Endothelial cell of umbilical vein (primary cell): ENCODE measurements at regions not wholly inside any gene's neighbourhood (a gene's known extent, or its start where the extent isn't known, plus 50 kb on each side); places are given as distances from the start of the nearest gene placed in this dataset.

ENCODE experiments used
- BruUV-seq: library from RNA; stranded (reverse); fragments of 400-500 nt; replicated peaks from 2 replicates; lab custom pipeline; 2021; lab: Mats Ljungman, UMichigan
- CTCF ChIA-PET: fragments of 300-600, 350-600 bp; sonication (Branson Sonifier 250); formaldehyde crosslinking; loops from one replicate; lab custom pipeline; 2021; ENCODE audit warnings: antibody characterized with exemption, inconsistent platforms; lab: Charles Lee
- POLR2A ChIA-PET: fragments of 300-600, 350-600 bp; sonication (Branson Sonifier 250); formaldehyde crosslinking; loops from one replicate; lab custom pipeline; 2021; ENCODE audit warnings: antibody characterized with exemption, inconsistent platforms; lab: Charles Lee
- DNase-seq: peaks from one replicate; pipeline ENCODE4 v3.0.0-alpha.2; 2011; ENCODE audit warnings: low read depth, low spot score
- FAIRE-seq: peaks from 2 replicates; lab custom pipeline; 2011; peaks lifted over from hg19 to GRCh38; lab: Jason Lieb, UNC
- H2AFZ ChIP-seq: 2 replicates; pipeline ENCODE4 v1.6.0; 2012; ENCODE audit warnings: low read depth, low read length, control low read depth, inconsistent platforms
- H3K27ac ChIP-seq: 2 replicates; pipeline ENCODE4 v1.5.1; 2011; ENCODE audit warnings: low read depth, mild to moderate bottlenecking, control low read depth, low read length, moderate library complexity; ENCODE audit not compliant: insufficient read depth
- H3K27me3 ChIP-seq, 2 experiments: 2 replicates each; pipeline versions ENCODE4 v1.6.0 to v1.6.1; 2011; ENCODE audit warnings: low read length in 2 of 2, mixed read lengths in 1 of 2; ENCODE audit not compliant: control insufficient read depth in 2 of 2, insufficient read depth in 2 of 2
- H3K36me3 ChIP-seq, 2 experiments: 2 replicates in 1 of 2; 3 replicates in 1 of 2; pipeline ENCODE4 v1.5.1; 2011; ENCODE audit warnings: low read length in 2 of 2, mild to moderate bottlenecking in 1 of 2, moderate library complexity in 1 of 2; ENCODE audit not compliant: control insufficient read depth in 2 of 2, insufficient read depth in 2 of 2; ENCODE audit errors: extremely low read depth in 1 of 2
- H3K4me1 ChIP-seq: 3 replicates; pipeline ENCODE4 v1.5.1; 2011; ENCODE audit warnings: mild to moderate bottlenecking, low read length; ENCODE audit not compliant: control insufficient read depth, insufficient read depth; ENCODE audit errors: extremely low read depth
- H3K4me2 ChIP-seq: 2 replicates; pipeline ENCODE4 v1.6.1; 2011; ENCODE audit warnings: low read length, control low read depth, mixed read lengths; ENCODE audit not compliant: insufficient read depth
- H3K4me3 ChIP-seq, 3 experiments: fragments of 200-600 bp in 1 of 3; sonication (generic), shearing (Covaris generic) in 1 of 3; replicated peaks in 1 of 3; 2 replicates each; pipeline ENCODE4 v1.5.1; 2011 to 2016; ENCODE audit warnings: control low read depth in 3 of 3, low read length in 3 of 3, mild to moderate bottlenecking in 2 of 3, inconsistent platforms in 1 of 3, low read depth in 1 of 3, moderate library complexity in 1 of 3; ENCODE audit not compliant: insufficient read depth in 1 of 3
- H3K79me2 ChIP-seq: 2 replicates; pipeline ENCODE4 v1.6.0; 2012; ENCODE audit warnings: low read length, inconsistent platforms; ENCODE audit not compliant: control insufficient read depth, insufficient read depth
- H3K9ac ChIP-seq: replicated peaks from 2 replicates; pipeline ENCODE3; 2011; ENCODE audit warnings: low read length, control low read depth; ENCODE audit not compliant: insufficient read depth; ENCODE audit errors: extremely low read depth
- H3K9me1 ChIP-seq: replicated peaks from 3 replicates; pipeline ENCODE4 v1.6.0; 2011; ENCODE audit warnings: mild to moderate bottlenecking, low read length; ENCODE audit not compliant: control insufficient read depth, insufficient read depth; ENCODE audit errors: extremely low read depth
- H3K9me3 ChIP-seq: replicated peaks from 2 replicates; pipeline ENCODE4 v1.5.1; 2012; ENCODE audit warnings: low read length, inconsistent platforms; ENCODE audit not compliant: control insufficient read depth, insufficient read depth
- H4K20me1 ChIP-seq: replicated peaks from 2 replicates; pipeline ENCODE3; 2011; ENCODE audit warnings: mild to moderate bottlenecking, low read length; ENCODE audit not compliant: control insufficient read depth, insufficient read depth; ENCODE audit errors: extremely low read depth
- EZH2 ChIP-seq: IDR thresholded peaks from 2 replicates; pipeline ENCODE4 v1.6.1; 2012; ENCODE audit warnings: borderline replicate concordance, low read depth, mild to moderate bottlenecking, moderate library complexity, low read length, inconsistent platforms; ENCODE audit not compliant: severe bottlenecking
- GATA2 ChIP-seq: IDR thresholded peaks from 2 replicates; pipeline ENCODE4 v1.7.0; 2011; ENCODE audit warnings: low read depth, mild to moderate bottlenecking, moderate library complexity, mixed read lengths, low read length; ENCODE audit not compliant: insufficient read length, insufficient read depth
- JUN ChIP-seq: IDR thresholded peaks from 2 replicates; pipeline ENCODE4 v1.6.1; 2011; ENCODE audit warnings: borderline replicate concordance, low read depth; ENCODE audit not compliant: insufficient read length, insufficient read depth
- MAX ChIP-seq: IDR thresholded peaks from 2 replicates; pipeline ENCODE4 v1.6.1; 2011; ENCODE audit not compliant: insufficient read depth, insufficient read length
- MYC ChIP-seq: IDR thresholded peaks from one replicate; pipeline ENCODE4 v1.6.1; 2011; ENCODE audit warnings: mild to moderate bottlenecking, low read depth, low read length
- dilution Hi-C: fragments of 300-500 bp; cut with MboI; formaldehyde crosslinking; loops from one replicate; pipeline ENCODE4 v1.15.0; 2019; ENCODE audit warnings: low sequenced_read_pairs; ENCODE audit not compliant: extremely low pct_ligation_motif_present
- intact Hi-C: fragments of 100-400 bp; cut with micrococcal nuclease; formaldehyde crosslinking; loops from one replicate; pipeline ENCODE4 v1.10.0; 2022

- dilution Hi-C loops (no loop called here), intact Hi-C loops (no loop called here)
- H3K79me2 ChIP-seq, result no peaks in the 10 kb centered on the region
- H3K4me2 ChIP-seq, result no peak overlapping the region
- no peaks in the 10 kb centered on the region for H3K27me3 ChIP-seq
- H3K9ac ChIP-seq, result no peak overlapping the region
- no peaks in the 10 kb centered on the region for H3K9me1 ChIP-seq
- H3K27ac ChIP-seq, result no peak overlapping the region
- no peaks in the 10 kb centered on the region for H4K20me1 ChIP-seq
- no peak overlapping the region for H3K4me3 ChIP-seq
- H3K36me3 ChIP-seq, result no peaks in the 10 kb centered on the region
- ChIA-PET CTCF (no interaction called here), POLR2A (no interaction called here)
- no peak overlapping the region for H2AFZ ChIP-seq
- H3K4me1 ChIP-seq, result no peaks in the 10 kb centered on the region
- no peak for DNase-seq
- no peak for FAIRE-seq
- TF ChIP-seq GATA2, result no peak
- TF ChIP-seq MAX, result no peak
- no peak for TF ChIP-seq EZH2
- no TSS peak for BruUV-seq
- no peaks in the 10 kb centered on the region for H3K9me3 ChIP-seq
Measured at GRCh38 chr11:15342163-15342562, 227.4 kb downstream of the INSC start.

GRCh38 chr11:15346907-15347306, 232.2 kb downstream of the INSC start:
- ChIA-PET CTCF (no interaction called here), POLR2A (no interaction called here)
- Histone ChIP-seq H3K4me3 (no peak overlapping the region), H3K9me1 (no peaks in the 10 kb centered on the region), H3K4me1 (no peaks in the 10 kb centered on the region), H3K9me3 (no peaks in the 10 kb centered on the region), H3K27ac (no peak overlapping the region), H3K9ac (no peak overlapping the region), H3K36me3 (no peaks in the 10 kb centered on the region), H4K20me1 (no peaks in the 10 kb centered on the region), H3K79me2 (no peaks in the 10 kb centered on the region), H3K4me2 (no peak overlapping the region), H2AFZ (no peak overlapping the region), H3K27me3 (no peaks in the 10 kb centered on the region)
- no peak for DNase-seq
- no peak for FAIRE-seq
- no TSS peak for BruUV-seq
- dilution Hi-C loops (no loop called here), intact Hi-C loops (no loop called here)
- TF ChIP-seq MYC (no peak), JUN (no peak), MAX (no peak)
